PFSK-1 (cell line): ENCODE measurements at regions not wholly inside any gene's neighbourhood (a gene's known extent, or its start where the extent isn't known, plus 50 kb on each side); places are given as distances from the start of the nearest gene placed in this dataset.

Source experiments
- FOXP2 ChIP-seq: optimal IDR thresholded peaks from 2 replicates; pipeline ENCODE3; 2011; ENCODE audit warnings: borderline replicate concordance, control low read depth, inconsistent platforms; ENCODE audit not compliant: insufficient read depth; ENCODE audit errors: extremely low read length, extremely low read depth
- POLR2AphosphoS5 ChIP-seq: IDR thresholded peaks from 2 replicates; pipeline ENCODE4 v1.6.1; 2012; ENCODE audit warnings: low read depth, mild to moderate bottlenecking, control low read depth, low read length, moderate library complexity
- SIN3A ChIP-seq: IDR thresholded peaks from 2 replicates; pipeline ENCODE4 v1.6.1; 2012; ENCODE audit warnings: mild to moderate bottlenecking, low read length, moderate library complexity, borderline replicate concordance; ENCODE audit not compliant: insufficient read depth
- TAF1 ChIP-seq: IDR thresholded peaks from 2 replicates; pipeline ENCODE4 v1.6.1; 2012; ENCODE audit warnings: low read length, control low read depth, borderline replicate concordance; ENCODE audit not compliant: insufficient read depth
- TF ChIP-seq, protein P1 (sequence below), 2 experiments: IDR thresholded peaks; 2 replicates each; pipeline versions ENCODE4 v1.6.1 to v1.8.0; 2011 to 2012; ENCODE audit warnings: low read depth in 2 of 2, low read length in 2 of 2, control low read depth in 1 of 2, inconsistent platforms in 1 of 2, mild to moderate bottlenecking in 1 of 2, moderate library complexity in 1 of 2; ENCODE audit not compliant: insufficient read depth in 1 of 2

DNA sequence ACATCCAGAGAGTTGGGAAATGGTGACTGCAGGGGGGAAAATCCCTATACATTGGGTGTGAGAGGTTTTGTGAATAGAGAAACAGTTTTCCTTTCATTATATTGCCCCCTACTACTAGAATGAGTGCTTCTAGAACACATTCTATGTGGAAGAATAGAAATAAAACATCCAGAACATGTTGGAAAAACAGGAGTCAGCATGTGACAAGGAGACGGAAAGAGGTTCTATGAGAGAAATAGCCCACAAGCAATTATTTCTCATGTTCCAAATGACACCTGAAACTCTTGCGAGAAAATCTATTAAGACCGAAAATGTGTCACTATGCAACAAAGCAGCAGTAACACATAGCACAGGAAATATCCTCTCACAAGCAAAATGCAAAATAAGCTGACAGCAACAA, 202.7 kb upstream of the SPOPL start:
- TF ChIP-seq SIN3A, result no peak
- TF ChIP-seq, protein P1, sequence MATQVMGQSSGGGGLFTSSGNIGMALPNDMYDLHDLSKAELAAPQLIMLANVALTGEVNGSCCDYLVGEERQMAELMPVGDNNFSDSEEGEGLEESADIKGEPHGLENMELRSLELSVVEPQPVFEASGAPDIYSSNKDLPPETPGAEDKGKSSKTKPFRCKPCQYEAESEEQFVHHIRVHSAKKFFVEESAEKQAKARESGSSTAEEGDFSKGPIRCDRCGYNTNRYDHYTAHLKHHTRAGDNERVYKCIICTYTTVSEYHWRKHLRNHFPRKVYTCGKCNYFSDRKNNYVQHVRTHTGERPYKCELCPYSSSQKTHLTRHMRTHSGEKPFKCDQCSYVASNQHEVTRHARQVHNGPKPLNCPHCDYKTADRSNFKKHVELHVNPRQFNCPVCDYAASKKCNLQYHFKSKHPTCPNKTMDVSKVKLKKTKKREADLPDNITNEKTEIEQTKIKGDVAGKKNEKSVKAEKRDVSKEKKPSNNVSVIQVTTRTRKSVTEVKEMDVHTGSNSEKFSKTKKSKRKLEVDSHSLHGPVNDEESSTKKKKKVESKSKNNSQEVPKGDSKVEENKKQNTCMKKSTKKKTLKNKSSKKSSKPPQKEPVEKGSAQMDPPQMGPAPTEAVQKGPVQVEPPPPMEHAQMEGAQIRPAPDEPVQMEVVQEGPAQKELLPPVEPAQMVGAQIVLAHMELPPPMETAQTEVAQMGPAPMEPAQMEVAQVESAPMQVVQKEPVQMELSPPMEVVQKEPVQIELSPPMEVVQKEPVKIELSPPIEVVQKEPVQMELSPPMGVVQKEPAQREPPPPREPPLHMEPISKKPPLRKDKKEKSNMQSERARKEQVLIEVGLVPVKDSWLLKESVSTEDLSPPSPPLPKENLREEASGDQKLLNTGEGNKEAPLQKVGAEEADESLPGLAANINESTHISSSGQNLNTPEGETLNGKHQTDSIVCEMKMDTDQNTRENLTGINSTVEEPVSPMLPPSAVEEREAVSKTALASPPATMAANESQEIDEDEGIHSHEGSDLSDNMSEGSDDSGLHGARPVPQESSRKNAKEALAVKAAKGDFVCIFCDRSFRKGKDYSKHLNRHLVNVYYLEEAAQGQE (IDR thresholded peaks at IDR 0.05; ENCODE audit: insufficient read depth in 1 of 2, low read depth in 2 of 2, low read length in 2 of 2), result no peak
- TF ChIP-seq FOXP2, result no peak
- TF ChIP-seq TAF1, result no peak
- TF ChIP-seq POLR2AphosphoS5, result no peak

DNA sequence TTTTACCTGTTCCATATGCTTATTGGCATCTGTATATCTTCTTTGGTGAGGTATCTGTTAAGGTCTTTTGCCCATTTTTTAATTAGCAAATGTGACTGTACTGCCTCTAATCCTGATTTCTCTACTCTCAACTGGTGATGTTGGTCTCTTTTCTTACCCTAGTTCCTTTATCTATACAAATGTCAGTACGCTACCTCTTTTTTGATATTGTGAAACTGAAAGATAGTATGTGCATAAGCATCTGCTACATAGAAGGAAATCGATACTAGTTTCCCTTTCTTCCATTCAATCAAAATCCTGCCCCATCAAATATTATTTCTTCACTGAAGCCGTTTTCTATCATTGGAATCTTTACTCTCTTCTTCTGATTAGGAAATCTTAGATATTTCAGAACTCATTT, 194.9 kb upstream of the SPOPL start:
- TF ChIP-seq, protein P1 (IDR thresholded peaks at IDR 0.05; ENCODE audit: insufficient read depth in 1 of 2, low read depth in 2 of 2, low read length in 2 of 2), result no peak
- TF ChIP-seq SIN3A (no peak), POLR2AphosphoS5 (no peak), TAF1 (no peak), FOXP2 (no peak)

DNA sequence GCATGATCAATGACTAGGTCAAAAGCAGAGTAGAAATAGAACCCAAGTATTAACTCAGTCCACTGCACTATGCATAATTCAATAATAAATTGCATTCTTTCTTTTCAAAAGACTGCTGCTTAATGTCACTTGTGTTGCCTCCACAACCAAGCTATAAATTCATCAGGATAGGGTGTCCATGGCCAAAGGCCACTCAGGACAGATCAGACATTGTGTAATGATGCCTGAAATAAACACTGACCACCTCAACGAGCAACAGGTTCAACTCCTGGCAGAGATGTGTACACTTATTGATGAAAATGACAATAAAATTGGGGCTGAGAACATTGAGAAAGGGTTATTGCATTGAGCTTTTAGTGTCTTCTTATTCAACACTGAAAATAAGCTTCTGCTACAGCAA, 194.5 kb upstream of the SPOPL start:
- TF ChIP-seq SIN3A (no peak), FOXP2 (no peak), TAF1 (no peak), POLR2AphosphoS5 (no peak)
- TF ChIP-seq, protein P1 (IDR thresholded peaks at IDR 0.05; ENCODE audit: insufficient read depth in 1 of 2, low read depth in 2 of 2, low read length in 2 of 2), result no peak

DNA sequence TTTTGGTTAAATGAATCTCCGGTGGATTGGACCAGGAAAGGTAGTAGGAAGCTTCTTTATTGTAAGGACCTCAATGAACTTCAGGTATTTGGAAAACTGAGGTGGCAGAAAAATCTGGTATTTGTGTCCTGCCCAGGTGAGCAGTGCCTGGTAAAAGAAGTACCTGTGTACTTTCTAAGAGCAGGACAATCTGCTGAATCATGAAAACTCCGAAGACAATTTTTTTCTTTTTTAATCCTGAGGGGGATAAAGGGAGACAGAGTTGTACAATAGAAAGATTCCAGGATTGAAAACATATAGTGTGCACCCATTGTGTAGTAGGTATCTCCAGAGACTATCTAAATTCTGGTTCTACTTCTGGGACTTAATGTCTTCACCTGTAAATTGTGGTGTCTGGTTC, 191.8 kb upstream of the SPOPL start:
- TF ChIP-seq FOXP2, result no peak

DNA sequence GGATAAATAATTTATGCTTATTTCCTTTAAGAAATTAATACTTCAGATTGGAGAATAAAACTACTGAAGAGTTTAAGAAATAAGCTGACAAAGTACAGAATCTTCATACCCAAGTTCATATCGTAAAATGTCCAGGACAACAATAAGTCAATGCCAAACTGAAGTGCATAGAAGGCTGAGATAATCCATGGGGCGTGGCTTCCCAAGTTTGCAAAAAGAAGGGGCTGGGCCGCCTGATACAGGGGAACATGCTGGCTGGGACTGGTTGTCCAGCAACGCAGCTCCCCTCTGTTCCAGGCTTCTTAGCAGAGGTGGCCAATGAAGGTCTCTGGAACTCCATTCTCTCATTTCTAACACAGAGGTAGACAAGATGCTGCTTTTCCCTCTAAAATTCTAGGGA, 189.5 kb upstream of the SPOPL start:
- TF ChIP-seq, protein P1 (IDR thresholded peaks at IDR 0.05; ENCODE audit: insufficient read depth in 1 of 2, low read depth in 2 of 2, low read length in 2 of 2), result no peak
- TF ChIP-seq FOXP2 (no peak), POLR2AphosphoS5 (no peak), TAF1 (no peak), SIN3A (no peak)
